H1 (cell line): ENCODE measurements at regions not wholly inside any gene's neighbourhood (a gene's known extent, or its start where the extent isn't known, plus 50 kb on each side); places are given as distances from the start of the nearest gene placed in this dataset.

Source experiments
- CTCF ChIA-PET: fragments of 300-600 bp; sonication (Branson Sonifier 250); formaldehyde crosslinking; loops from one replicate; lab custom pipeline; 2021; ENCODE audit not compliant: partially characterized antibody; lab: Charles Lee
- POLR2A ChIA-PET: fragments of 300-600 bp; sonication (Branson Sonifier 250); formaldehyde crosslinking; loops from one replicate; lab custom pipeline; 2021; ENCODE audit warnings: inconsistent platforms; ENCODE audit not compliant: partially characterized antibody; lab: Charles Lee
- DNase-seq, 2 experiments: peaks; one replicate each; pipeline versions ENCODE4 v3.0.0 to v3.0.0-alpha.2; 2010 to 2022; ENCODE audit warnings: low spot score in 2 of 2, low read depth in 1 of 2, mixed read lengths in 1 of 2
- FAIRE-seq: peaks from 2 replicates; lab custom pipeline; 2011; peaks lifted over from hg19 to GRCh38; lab: Jason Lieb, UNC
- H2AFZ ChIP-seq: 2 replicates; pipeline ENCODE4 v1.8.1; 2012; ENCODE audit warnings: low read length, inconsistent platforms
- H2AK5ac ChIP-seq: 2 replicates; pipeline ENCODE4 v1.6.1; 2013; ENCODE audit warnings: low read depth, low read length
- H2BK120ac ChIP-seq: replicated peaks from 2 replicates; pipeline ENCODE3; 2013; ENCODE audit warnings: low read depth, low read length, inconsistent platforms
- H2BK12ac ChIP-seq: 2 replicates; pipeline ENCODE4 v1.6.1; 2013; ENCODE audit warnings: low read depth, low read length
- H2BK15ac ChIP-seq: 2 replicates; pipeline ENCODE4 v1.6.1; 2013; ENCODE audit warnings: low read length
- H2BK20ac ChIP-seq: 2 replicates; pipeline ENCODE4 v1.6.1; 2013; ENCODE audit warnings: low read length
- H2BK5ac ChIP-seq: 2 replicates; pipeline ENCODE4 v1.6.1; 2013; ENCODE audit warnings: low read depth, low read length
- H3K14ac ChIP-seq: 2 replicates; pipeline ENCODE4 v1.6.1; 2013; ENCODE audit warnings: inconsistent platforms; ENCODE audit not compliant: insufficient read length
- H3K18ac ChIP-seq: 2 replicates; pipeline ENCODE4 v1.6.1; 2013; ENCODE audit warnings: low read length; ENCODE audit errors: extremely low read depth
- H3K23ac ChIP-seq: 2 replicates; pipeline ENCODE4 v1.6.1; 2013; ENCODE audit warnings: inconsistent platforms; ENCODE audit not compliant: insufficient read length
- H3K23me2 ChIP-seq: 2 replicates; pipeline ENCODE4 v1.6.1; 2013; ENCODE audit warnings: low read depth, low read length
- H3K27ac ChIP-seq: 2 replicates; pipeline ENCODE4 v1.6.1; 2011; ENCODE audit warnings: low read depth, low read length, inconsistent platforms
- H3K27me3 ChIP-seq, 4 experiments: replicated peaks in 1 of 4; 1 replicate in 1 of 4; 2 replicates in 3 of 4; pipeline versions ENCODE4 v1.6.1 to v1.8.1; 2011 to 2013; ENCODE audit warnings: low read length in 3 of 4, mild to moderate bottlenecking in 3 of 4, inconsistent platforms in 2 of 4, mixed read lengths in 2 of 4, moderate library complexity in 1 of 4; ENCODE audit not compliant: control insufficient read depth in 3 of 4, insufficient read depth in 3 of 4; ENCODE audit errors: extremely low read depth in 1 of 4
- H3K36me3 ChIP-seq, 4 experiments: 2 replicates each; pipeline versions ENCODE4 v1.6.1 to v1.8.1; 2011 to 2013; ENCODE audit warnings: mild to moderate bottlenecking in 4 of 4, low read length in 3 of 4, moderate library complexity in 2 of 4, control low read depth in 1 of 4, inconsistent platforms in 1 of 4; ENCODE audit not compliant: insufficient read depth in 4 of 4, control insufficient read depth in 2 of 4
- H3K4ac ChIP-seq: replicated peaks from 2 replicates; pipeline ENCODE3; 2013; ENCODE audit warnings: low read length, low read depth, mixed read lengths, inconsistent platforms; ENCODE audit not compliant: insufficient read length
- H3K4me1 ChIP-seq, 4 experiments: replicated peaks in 1 of 4; 1 replicate in 1 of 4; 2 replicates in 3 of 4; pipeline versions ENCODE4 v1.6.1 to v1.8.1; 2011 to 2013; ENCODE audit warnings: low read length in 3 of 4, inconsistent platforms in 2 of 4, mixed read lengths in 1 of 4; ENCODE audit not compliant: insufficient read depth in 4 of 4, control insufficient read depth in 3 of 4
- H3K4me2 ChIP-seq, 2 experiments: 2 replicates each; pipeline versions ENCODE4 v1.6.1 to v1.8.1; 2011 to 2013; ENCODE audit warnings: low read depth in 2 of 2, low read length in 2 of 2, control low read depth in 1 of 2, inconsistent platforms in 1 of 2, mild to moderate bottlenecking in 1 of 2; ENCODE audit not compliant: insufficient read depth in 1 of 2
- H3K4me3 ChIP-seq, 4 experiments: fragments of 200-600, 300-600 bp in 1 of 4; sonication (generic), shearing (Covaris generic), sonication (Bioruptor Twin) in 1 of 4; 2 replicates each; pipeline versions ENCODE4 v1.5.1 to v1.8.1; 2011 to 2016; ENCODE audit warnings: low read length in 4 of 4, low read depth in 3 of 4, control low read depth in 2 of 4, inconsistent platforms in 2 of 4, mild to moderate bottlenecking in 2 of 4, mixed read lengths in 1 of 4, moderate library complexity in 1 of 4; ENCODE audit not compliant: insufficient read depth in 2 of 4; ENCODE audit errors: extremely low read depth in 1 of 4
- H3K56ac ChIP-seq: replicated peaks from 2 replicates; pipeline ENCODE3; 2013; ENCODE audit warnings: low read depth, mild to moderate bottlenecking, mixed read lengths, low read length, inconsistent platforms; ENCODE audit not compliant: insufficient read length
- H3K79me1 ChIP-seq: 2 replicates; pipeline ENCODE4 v1.6.1; 2013; ENCODE audit warnings: low read depth, low read length, control low read depth
- H3K79me2 ChIP-seq, 2 experiments: 2 replicates each; pipeline versions ENCODE4 v1.6.1 to v1.8.1; 2012 to 2013; ENCODE audit warnings: low read length in 2 of 2, mild to moderate bottlenecking in 2 of 2, inconsistent platforms in 1 of 2; ENCODE audit not compliant: insufficient read depth in 2 of 2, control insufficient read depth in 1 of 2
- H3K9ac ChIP-seq, 4 experiments: replicated peaks in 1 of 4; 1 replicate in 1 of 4; 2 replicates in 3 of 4; pipeline versions ENCODE4 v1.6.1 to v1.8.1; 2011 to 2013; ENCODE audit warnings: low read depth in 3 of 4, low read length in 3 of 4, control low read depth in 2 of 4, mild to moderate bottlenecking in 2 of 4, moderate library complexity in 2 of 4, inconsistent platforms in 1 of 4; ENCODE audit errors: extremely low read depth in 1 of 4
- H3K9me3 ChIP-seq, 2 experiments: 2 replicates each; pipeline versions ENCODE4 v1.6.1 to v1.8.1; 2012 to 2013; ENCODE audit warnings: mild to moderate bottlenecking in 2 of 2, moderate library complexity in 2 of 2, control low read depth in 1 of 2, inconsistent platforms in 1 of 2, low read depth in 1 of 2, low read length in 1 of 2, mixed read lengths in 1 of 2; ENCODE audit not compliant: insufficient read depth in 2 of 2
- H4K20me1 ChIP-seq, 2 experiments: replicated peaks in 1 of 2; 2 replicates each; pipeline versions ENCODE3 to v1.8.1; 2011 to 2013; ENCODE audit warnings: inconsistent platforms in 2 of 2, low read length in 2 of 2, mild to moderate bottlenecking in 1 of 2; ENCODE audit not compliant: insufficient read depth in 2 of 2, control insufficient read depth in 1 of 2
- H4K5ac ChIP-seq: 2 replicates; pipeline ENCODE4 v1.6.1; 2013; ENCODE audit warnings: low read length, low read depth, mixed read lengths, inconsistent platforms; ENCODE audit not compliant: insufficient read length
- H4K8ac ChIP-seq: 2 replicates; pipeline ENCODE4 v1.8.0; 2013; ENCODE audit warnings: mild to moderate bottlenecking, moderate library complexity, low read length, inconsistent platforms; ENCODE audit not compliant: insufficient read depth; ENCODE audit errors: extremely low read depth
- H4K91ac ChIP-seq: replicated peaks from 2 replicates; pipeline ENCODE3; 2013; ENCODE audit warnings: low read length, mixed read lengths, inconsistent platforms; ENCODE audit not compliant: insufficient read length
- ASH2L ChIP-seq: fragments of 200-600, 300-600 bp; sonication (generic); IDR thresholded peaks from one replicate; pipeline ENCODE4 v1.7.1; 2017; ENCODE audit warnings: low read length
- BRCA1 ChIP-seq: IDR thresholded peaks from 2 replicates; pipeline ENCODE4 v1.6.1; 2012; ENCODE audit warnings: low read depth, low read length, improper control_type of control experiment
- CBX5 ChIP-seq: fragments of 300-800, 300-1000 bp; sonication (generic); IDR thresholded peaks from 2 replicates; pipeline ENCODE4 v1.7.1; 2016; ENCODE audit warnings: antibody characterized with exemption, low read length, low read depth
- CEBPB ChIP-seq: IDR thresholded peaks from 2 replicates; pipeline ENCODE4 v1.6.1; 2012; ENCODE audit warnings: low read depth, low read length
- CHD1 ChIP-seq: IDR thresholded peaks from 2 replicates; pipeline ENCODE4 v1.6.1; 2012; ENCODE audit warnings: low read depth, low read length, improper control_type of control experiment
- GTF2F1 ChIP-seq: IDR thresholded peaks from 2 replicates; pipeline ENCODE4 v1.6.1; 2012; ENCODE audit warnings: low read depth, low read length, improper control_type of control experiment, borderline replicate concordance
- JUND ChIP-seq: IDR thresholded peaks from 2 replicates; pipeline ENCODE4 v1.6.1; 2011; ENCODE audit warnings: mild to moderate bottlenecking, improper control_type of control experiment, low read length
- MAX ChIP-seq: IDR thresholded peaks from 2 replicates; pipeline ENCODE4 v1.6.1; 2012; ENCODE audit warnings: inconsistent platforms
- POLR2A ChIP-seq, 2 experiments: IDR thresholded peaks; 1 replicate in 1 of 2; 2 replicates in 1 of 2; pipeline ENCODE4 v1.6.1; 2011; ENCODE audit warnings: low read depth in 2 of 2, low read length in 2 of 2, mild to moderate bottlenecking in 2 of 2; ENCODE audit errors: control extremely low read depth in 1 of 2
- RFX5 ChIP-seq: IDR thresholded peaks from 2 replicates; pipeline ENCODE4 v1.6.1; 2011; ENCODE audit warnings: low read depth, low read length, improper control_type of control experiment, borderline replicate concordance
- SRF ChIP-seq: IDR thresholded peaks from 2 replicates; pipeline ENCODE4 v1.6.1; 2011; ENCODE audit warnings: mild to moderate bottlenecking, low read depth, low read length, moderate library complexity
- SUZ12 ChIP-seq: fragments of 200-600 bp; sonication (generic); IDR thresholded peaks from 2 replicates; pipeline ENCODE4 v1.6.1; 2012; ENCODE audit warnings: mild to moderate bottlenecking, inconsistent platforms, low read length, moderate library complexity, mixed read lengths
- TBP ChIP-seq: IDR thresholded peaks from 2 replicates; pipeline ENCODE4 v1.6.1; 2011; ENCODE audit warnings: low read depth, low read length, improper control_type of control experiment
- TCF12 ChIP-seq: IDR thresholded peaks from 2 replicates; pipeline ENCODE4 v1.6.1; 2011; ENCODE audit warnings: low read depth, mild to moderate bottlenecking, low read length
- TEAD4 ChIP-seq: IDR thresholded peaks from 2 replicates; pipeline ENCODE4 v1.6.1; 2012; ENCODE audit warnings: low read depth, low read length, inconsistent platforms, mixed read lengths
- WGBS, 2 experiments: shearing (Covaris generic) in 1 of 2; methylation state at CpG; one replicate each; pipeline versions ENCODE4 v1.1.6 to v1.1.7; 2013 to 2015; ENCODE audit warnings: low lambda C conversion rate in 2 of 2, mixed read lengths in 2 of 2, inconsistent platforms in 1 of 2, low coverage in 1 of 2, missing lambda C conversion rate in 1 of 2; ENCODE audit not compliant: insufficient replicate concordance in 2 of 2, insufficient coverage in 1 of 2, insufficient read length in 1 of 2; ENCODE audit errors: extremely low coverage in 1 of 2, missing lambda C conversion rate in 1 of 2; 5-methylcytosine and 5-hydroxymethylcytosine counted together

- Histone ChIP-seq H2BK120ac (no peak overlapping the region), H3K36me3 (no peaks in the 10 kb centered on the region), H4K91ac (no peak overlapping the region), H2BK20ac (no peak overlapping the region), H2BK5ac (no peak overlapping the region), H3K4me2 (no peak overlapping the region), H3K4ac (no peak overlapping the region), H3K9me3 (no peaks in the 10 kb centered on the region), H3K79me1 (no peaks in the 10 kb centered on the region), H3K23me2 (no peaks in the 10 kb centered on the region), H3K9ac (no peak overlapping the region), H4K20me1 (no peaks in the 10 kb centered on the region), H3K18ac (no peak overlapping the region), H3K4me3 (no peak overlapping the region), H2BK12ac (no peak overlapping the region), H2AFZ (no peak overlapping the region), H3K27me3 (no peaks in the 10 kb centered on the region), H4K5ac (no peak overlapping the region), H2BK15ac (no peak overlapping the region), H3K14ac (no peak overlapping the region), H3K56ac (no peak overlapping the region), H3K27ac (no peak overlapping the region), H2AK5ac (no peak overlapping the region), H3K79me2 (no peaks in the 10 kb centered on the region), H3K23ac (no peak overlapping the region), H4K8ac (no peak overlapping the region), H3K4me1 (no peaks in the 10 kb centered on the region)
- TF ChIP-seq JUND (no peak), MAX (no peak), CBX5 (no peak), ASH2L (no peak), CHD1 (no peak), BRCA1 (no peak), SUZ12 (no peak), TBP (no peak), POLR2A (IDR thresholded peaks at IDR 0.05; ENCODE audit: control extremely low read depth in 1 of 2, low read depth in 2 of 2, low read length in 2 of 2) (no peak), SRF (no peak), CEBPB (no peak), RFX5 (no peak), TEAD4 (no peak), GTF2F1 (no peak), TCF12 (no peak)
- ChIA-PET CTCF (no interaction called here), POLR2A (no interaction called here)
- no peak for DNase-seq
- 97% methylated on average over 5 of the region's 5 CpGs; no CpG with 5 or more reads in 1 of the 2 experiments for WGBS, 2 experiments
- FAIRE-seq: no peak
Measured at GRCh38 chr2:82857967-82858366, 1601.1 kb downstream of the SUCLG1 start.
